ENCODE measurements at regions not wholly inside any gene's neighbourhood (a gene's known extent, or its start where the extent isn't known, plus 50 kb on each side); places are given as distances from the start of the nearest gene placed in this dataset.
A peak's percentile ranks its signal among the peaks of the same experiment; 100 is the strongest.

- H3K36me3 ChIP-seq (replicated peaks in 1 of 2) = no peaks in the 10 kb centered on the region
- 72 to 85% (median 76%) methylated on average over 3 of the region's 3 CpGs for WGBS, 4 donors
- no peaks in the 10 kb centered on the region for H3K4me1 ChIP-seq (replicated peaks in 1 of 2)
- no peaks in the 10 kb centered on the region for H3K9me3 ChIP-seq (replicated peaks in 1 of 3)
- no peak for DNase-seq
- TF ChIP-seq CTCF (IDR thresholded peaks at IDR 0.05) = no peak
- TF ChIP-seq POLR2A (IDR thresholded peaks at IDR 0.05) = no peak
- H3K27me3 ChIP-seq = no peaks in the 10 kb centered on the region
- no peak overlapping the region for H3K27ac ChIP-seq
- no peak overlapping the region for H3K4me3 ChIP-seq
- intact Hi-C loops (cut with DNase I) = no loop called here
Measured at GRCh38 chr9:80619356-80619755, 1047.6 kb downstream of the TLE4 start.

DNA sequence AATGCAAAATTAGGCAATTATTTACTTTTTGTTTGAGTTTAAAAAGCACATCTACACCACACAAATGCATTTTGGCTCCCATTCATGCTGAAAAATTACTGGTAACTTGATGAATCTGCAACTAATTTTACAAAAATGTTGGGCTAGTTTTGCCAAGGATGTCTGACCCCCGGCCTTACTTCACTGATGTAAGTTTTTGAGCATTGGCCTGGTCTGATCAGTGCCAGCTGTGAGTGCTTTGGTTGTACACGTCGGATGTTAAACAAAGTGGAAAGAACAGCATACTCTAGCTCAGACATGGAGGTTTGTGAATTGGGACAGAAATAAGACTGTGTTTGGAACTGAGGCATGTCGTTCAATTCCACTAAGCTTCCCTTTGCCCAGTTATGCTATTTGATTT lies 1044.2 kb downstream of the TLE4 start:
- peak in 1 of 7 donors; percentile 1 for DNase-seq
- intact Hi-C loops (cut with DNase I) = no loop called here
- no peaks in the 10 kb centered on the region for H3K4me1 ChIP-seq (replicated peaks in 1 of 2)
- H3K9me3 ChIP-seq (replicated peaks in 1 of 3) = no peaks in the 10 kb centered on the region
- no peaks in the 10 kb centered on the region for H3K27me3 ChIP-seq
- H3K36me3 ChIP-seq (replicated peaks in 1 of 2) = no peaks in the 10 kb centered on the region
- 68 to 77% (median 74%) methylated on average over 4 of the region's 4 CpGs for WGBS, 4 donors
- no peak overlapping the region for H3K27ac ChIP-seq
- no peak overlapping the region for H3K4me3 ChIP-seq
- TF ChIP-seq POLR2A (IDR thresholded peaks at IDR 0.05) = no peak
- no peak for TF ChIP-seq CTCF (IDR thresholded peaks at IDR 0.05)

DNA sequence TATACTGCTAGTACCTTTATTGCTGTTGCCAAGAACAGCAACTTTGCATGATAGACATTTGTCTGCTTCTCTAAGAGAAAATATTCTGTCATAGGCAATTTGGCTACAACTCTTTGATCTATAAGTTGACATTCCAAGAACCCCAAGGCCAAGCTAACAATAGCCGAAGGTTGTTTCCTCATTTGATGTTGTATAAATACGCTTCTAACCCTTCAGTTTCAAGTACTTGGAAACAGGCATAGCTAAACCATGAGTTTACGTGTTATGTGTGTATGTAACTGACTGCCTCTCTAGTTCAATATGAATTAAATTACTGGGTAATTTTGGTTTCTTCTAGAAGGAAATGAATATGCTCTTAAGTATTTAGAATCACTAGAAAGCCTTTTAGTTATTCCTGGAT lies 1034.0 kb downstream of the TLE4 start:
- 56 to 63% (median 60%) methylated on average over 3 of the region's 3 CpGs for WGBS, 4 donors

GRCh38 chr9:80605129-80605528 lies 1033.4 kb downstream of the TLE4 start:
- Histone ChIP-seq H3K36me3 (replicated peaks in 1 of 2) (no peaks in the 10 kb centered on the region), H3K27me3 (no peaks in the 10 kb centered on the region), H3K27ac (no peak overlapping the region), H3K9me3 (replicated peaks in 1 of 3) (no peaks in the 10 kb centered on the region), H3K4me3 (no peak overlapping the region), H3K4me1 (replicated peaks in 1 of 2) (no peaks in the 10 kb centered on the region)
- TF ChIP-seq CTCF (IDR thresholded peaks at IDR 0.05) (peak; percentile 15 to 50 (median 34)), POLR2A (IDR thresholded peaks at IDR 0.05) (no peak)
- intact Hi-C loops (cut with DNase I) = no loop called here
- peak in 1 of 7 donors; percentile 1 for DNase-seq
- WGBS, 4 donors = 25 to 30% (median 29%) methylated on average over 2 of the region's 2 CpGs

More for the DNA sequence above, 1034.0 kb downstream of the TLE4 start:
- Histone ChIP-seq H3K4me3 (no peak overlapping the region), H3K4me1 (replicated peaks in 1 of 2) (no peaks in the 10 kb centered on the region), H3K9me3 (replicated peaks in 1 of 3) (no peaks in the 10 kb centered on the region), H3K27me3 (no peaks in the 10 kb centered on the region), H3K36me3 (replicated peaks in 1 of 2) (no peaks in the 10 kb centered on the region), H3K27ac (no peak overlapping the region)
- intact Hi-C loops (cut with DNase I) = no loop called here
- DNase-seq = no peak
- TF ChIP-seq POLR2A (IDR thresholded peaks at IDR 0.05) (no peak), CTCF (IDR thresholded peaks at IDR 0.05) (no peak)

Measured in adrenal gland (tissue), 9 donors.